Keratinocyte (primary cell): ENCODE measurements at regions not wholly inside any gene's neighbourhood (a gene's known extent, or its start where the extent isn't known, plus 50 kb on each side); places are given as distances from the start of the nearest gene placed in this dataset.

Experiments used
- DNase-seq: peaks from one replicate; pipeline ENCODE4 v3.0.0-alpha.2; 2011; ENCODE audit warnings: low read depth, missing footprints, low spot score
- FAIRE-seq: peaks from 2 replicates; lab custom pipeline; 2011; peaks lifted over from hg19 to GRCh38; lab: Jason Lieb, UNC
- H2AFZ ChIP-seq: 2 replicates; pipeline ENCODE4 v1.6.0; 2012; ENCODE audit warnings: low read length, control low read depth, inconsistent platforms; ENCODE audit not compliant: control insufficient read depth
- H3K27ac ChIP-seq: 2 replicates; pipeline ENCODE4 v1.5.1; 2011; ENCODE audit warnings: low read length; ENCODE audit not compliant: control insufficient read depth, insufficient read depth
- H3K27me3 ChIP-seq: 3 replicates; pipeline ENCODE4 v1.6.0; 2011; ENCODE audit warnings: low read length; ENCODE audit not compliant: control insufficient read depth, insufficient read depth; ENCODE audit errors: extremely low read depth
- H3K36me3 ChIP-seq, 2 experiments: 2 replicates in 1 of 2; 3 replicates in 1 of 2; pipeline ENCODE4 v1.5.1; 2011; ENCODE audit warnings: low read length in 2 of 2, mild to moderate bottlenecking in 1 of 2; ENCODE audit not compliant: control insufficient read depth in 2 of 2, insufficient read depth in 2 of 2; ENCODE audit errors: extremely low read depth in 1 of 2
- H3K4me1 ChIP-seq: 3 replicates; pipeline ENCODE4 v1.5.1; 2011; ENCODE audit warnings: low read length; ENCODE audit not compliant: control insufficient read depth, insufficient read depth; ENCODE audit errors: extremely low read depth
- H3K4me2 ChIP-seq: 3 replicates; pipeline ENCODE4 v1.6.0; 2011; ENCODE audit warnings: low read depth, low read length; ENCODE audit not compliant: control insufficient read depth, insufficient read depth; ENCODE audit errors: extremely low read depth
- H3K4me3 ChIP-seq, 3 experiments: fragments of 200-600 bp in 1 of 3; sonication (generic) in 1 of 3; 2 replicates in 2 of 3; 3 replicates in 1 of 3; pipeline ENCODE4 v1.5.1; 2011 to 2016; ENCODE audit warnings: low read length in 3 of 3, mild to moderate bottlenecking in 3 of 3, control low read depth in 2 of 3, inconsistent platforms in 1 of 3, low read depth in 1 of 3, mixed read lengths in 1 of 3, mixed run types in 1 of 3, moderate library complexity in 1 of 3; ENCODE audit not compliant: control insufficient read depth in 2 of 3, insufficient read depth in 2 of 3; ENCODE audit errors: extremely low read depth in 1 of 3
- H3K79me2 ChIP-seq: 2 replicates; pipeline ENCODE4 v1.6.0; 2012; ENCODE audit warnings: low read length; ENCODE audit not compliant: control insufficient read depth, insufficient read depth
- H3K9ac ChIP-seq: 3 replicates; pipeline ENCODE4 v1.6.0; 2011; ENCODE audit warnings: low read length; ENCODE audit not compliant: control insufficient read depth, insufficient read depth; ENCODE audit errors: extremely low read depth
- H3K9me1 ChIP-seq: 3 replicates; pipeline ENCODE4 v1.6.0; 2011; ENCODE audit warnings: low read length; ENCODE audit not compliant: control insufficient read depth, insufficient read depth; ENCODE audit errors: extremely low read depth
- H3K9me3 ChIP-seq: 2 replicates; pipeline ENCODE4 v1.5.1; 2012; ENCODE audit warnings: low read depth, low read length; ENCODE audit not compliant: control insufficient read depth
- H4K20me1 ChIP-seq: 3 replicates; pipeline ENCODE4 v1.6.0; 2011; ENCODE audit warnings: low read length; ENCODE audit not compliant: control insufficient read depth, insufficient read depth; ENCODE audit errors: extremely low read depth
- EZH2 ChIP-seq: IDR thresholded peaks from one replicate; pipeline ENCODE4 v1.6.1; 2012; ENCODE audit warnings: inconsistent platforms, mild to moderate bottlenecking, low read length, moderate library complexity
- dilution Hi-C: fragments of 300-500 bp; cut with MboI; formaldehyde crosslinking; loops from one replicate; pipeline ENCODE4 v1.7.0; 2020; ENCODE audit warnings: low sequenced_read_pairs; ENCODE audit not compliant: extremely low pct_ligation_motif_present
- TF ChIP-seq, protein P1 (sequence below), 3 experiments: IDR thresholded peaks in 1 of 3; conservative IDR thresholded peaks in 1 of 3; optimal IDR thresholded peaks in 1 of 3; 2 replicates in 2 of 3; 3 replicates in 1 of 3; pipeline versions ENCODE3 to v1.5.1; 2011; ENCODE audit warnings: low read length in 3 of 3, mild to moderate bottlenecking in 3 of 3, moderate library complexity in 2 of 3, control low read depth in 1 of 3, inconsistent platforms in 1 of 3; ENCODE audit not compliant: insufficient read depth in 2 of 3; ENCODE audit errors: extremely low read depth in 1 of 3

DNA sequence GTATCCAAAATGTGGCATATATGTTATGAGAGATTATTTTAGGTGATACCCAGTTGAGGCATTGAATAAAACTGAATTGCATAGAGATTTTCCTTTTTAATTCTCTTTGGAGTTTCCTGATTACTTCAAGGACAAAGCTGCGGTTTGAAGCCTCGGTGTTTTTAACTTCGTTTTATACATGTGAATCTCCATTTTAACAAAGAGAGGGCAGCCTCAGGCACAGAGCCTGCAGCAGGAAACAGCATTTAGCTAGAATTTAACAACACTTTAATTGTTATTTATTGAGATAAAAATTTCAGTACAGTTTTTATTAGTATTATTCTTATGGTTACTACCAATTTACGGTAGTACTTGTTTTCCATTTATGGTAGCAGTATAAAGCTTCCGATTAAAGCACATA lies 114.0 kb downstream of the KIF4B start:
- DNase-seq (no peak), FAIRE-seq (no peak)
- Histone ChIP-seq H4K20me1 (no peaks in the 10 kb centered on the region), H3K79me2 (no peaks in the 10 kb centered on the region), H3K27ac (no peak overlapping the region), H3K9me1 (no peaks in the 10 kb centered on the region), H3K9ac (no peak overlapping the region), H3K4me1 (peaks cover 15% of the 10 kb centered on the region), H3K36me3 (no peaks in the 10 kb centered on the region), H3K4me3 (no peak overlapping the region), H3K27me3 (no peaks in the 10 kb centered on the region), H2AFZ (no peak overlapping the region), H3K9me3 (no peaks in the 10 kb centered on the region), H3K4me2 (no peak overlapping the region)
- dilution Hi-C loops, result no loop called here
- no peak for TF ChIP-seq EZH2
- TF ChIP-seq, protein P1, sequence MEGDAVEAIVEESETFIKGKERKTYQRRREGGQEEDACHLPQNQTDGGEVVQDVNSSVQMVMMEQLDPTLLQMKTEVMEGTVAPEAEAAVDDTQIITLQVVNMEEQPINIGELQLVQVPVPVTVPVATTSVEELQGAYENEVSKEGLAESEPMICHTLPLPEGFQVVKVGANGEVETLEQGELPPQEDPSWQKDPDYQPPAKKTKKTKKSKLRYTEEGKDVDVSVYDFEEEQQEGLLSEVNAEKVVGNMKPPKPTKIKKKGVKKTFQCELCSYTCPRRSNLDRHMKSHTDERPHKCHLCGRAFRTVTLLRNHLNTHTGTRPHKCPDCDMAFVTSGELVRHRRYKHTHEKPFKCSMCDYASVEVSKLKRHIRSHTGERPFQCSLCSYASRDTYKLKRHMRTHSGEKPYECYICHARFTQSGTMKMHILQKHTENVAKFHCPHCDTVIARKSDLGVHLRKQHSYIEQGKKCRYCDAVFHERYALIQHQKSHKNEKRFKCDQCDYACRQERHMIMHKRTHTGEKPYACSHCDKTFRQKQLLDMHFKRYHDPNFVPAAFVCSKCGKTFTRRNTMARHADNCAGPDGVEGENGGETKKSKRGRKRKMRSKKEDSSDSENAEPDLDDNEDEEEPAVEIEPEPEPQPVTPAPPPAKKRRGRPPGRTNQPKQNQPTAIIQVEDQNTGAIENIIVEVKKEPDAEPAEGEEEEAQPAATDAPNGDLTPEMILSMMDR (optimal IDR thresholded peaks at IDR 0.05 in 1 of 3, IDR thresholded peaks at IDR 0.05 in 1 of 3, conservative IDR thresholded peaks at IDR 0.05 in 1 of 3; ENCODE audit: extremely low read depth in 1 of 3, insufficient read depth in 2 of 3, low read length in 3 of 3), result no peak

DNA sequence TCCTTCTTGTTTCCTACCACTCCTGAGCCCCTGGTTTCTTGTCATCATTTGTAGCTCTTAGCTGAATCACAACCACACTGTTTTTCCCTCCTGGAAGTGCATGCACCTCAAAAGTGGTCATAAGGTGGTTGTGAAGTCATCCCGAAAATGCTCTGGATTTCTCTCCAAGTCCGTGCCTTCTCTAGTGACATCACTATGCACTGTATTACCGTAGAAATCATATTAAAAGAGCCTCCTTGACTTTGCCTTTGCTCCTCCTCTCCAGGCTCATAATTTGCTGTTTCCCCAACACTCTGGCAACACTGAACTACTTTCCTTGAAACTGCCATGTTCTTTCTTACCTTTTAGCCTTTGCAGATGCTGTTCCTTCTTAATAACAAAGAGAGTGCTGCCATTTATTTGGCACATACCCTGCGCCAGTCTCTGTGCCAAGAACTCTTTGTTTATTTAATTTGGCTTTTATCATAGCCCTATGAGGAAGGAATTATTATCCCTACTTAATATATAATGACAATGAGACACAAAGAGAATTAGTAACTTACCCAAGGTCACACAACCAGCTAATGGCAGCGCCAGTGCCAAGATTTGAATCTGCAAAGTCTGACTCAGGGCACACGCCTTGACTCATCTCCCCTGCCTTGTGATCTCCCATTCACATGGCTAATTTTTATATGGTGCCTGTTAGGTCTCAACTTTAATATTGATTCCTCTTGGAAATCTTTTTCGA lies 115.4 kb downstream of the KIF4B start:
- peak overlapping the region; percentile 52 for H3K27ac ChIP-seq
- no peak for TF ChIP-seq EZH2
- TF ChIP-seq, protein P1 (optimal IDR thresholded peaks at IDR 0.05 in 1 of 3, IDR thresholded peaks at IDR 0.05 in 1 of 3, conservative IDR thresholded peaks at IDR 0.05 in 1 of 3; ENCODE audit: extremely low read depth in 1 of 3, insufficient read depth in 2 of 3, low read length in 3 of 3), result no peak
- no peak overlapping the region for H3K9ac ChIP-seq
- no peaks in the 10 kb centered on the region for H4K20me1 ChIP-seq
- no peaks in the 10 kb centered on the region for H3K9me1 ChIP-seq
- FAIRE-seq, result peak; percentile 81
- DNase-seq, result peak; percentile 1
- H3K36me3 ChIP-seq, result no peaks in the 10 kb centered on the region
- no peak overlapping the region for H3K4me2 ChIP-seq
- H3K27me3 ChIP-seq, result no peaks in the 10 kb centered on the region
- dilution Hi-C loops, result no loop called here
- no peaks in the 10 kb centered on the region for H3K9me3 ChIP-seq
- H3K4me3 ChIP-seq, result no peak overlapping the region
- H3K79me2 ChIP-seq, result no peaks in the 10 kb centered on the region
- peaks cover 15% of the 10 kb centered on the region for H3K4me1 ChIP-seq
- H2AFZ ChIP-seq, result no peak overlapping the region
